ENCODE measurements at regions not wholly inside any gene's neighbourhood (a gene's known extent, or its start where the extent isn't known, plus 50 kb on each side); places are given as distances from the start of the nearest gene placed in this dataset.
A peak's percentile ranks its signal among the peaks of the same experiment; 100 is the strongest.

DNA sequence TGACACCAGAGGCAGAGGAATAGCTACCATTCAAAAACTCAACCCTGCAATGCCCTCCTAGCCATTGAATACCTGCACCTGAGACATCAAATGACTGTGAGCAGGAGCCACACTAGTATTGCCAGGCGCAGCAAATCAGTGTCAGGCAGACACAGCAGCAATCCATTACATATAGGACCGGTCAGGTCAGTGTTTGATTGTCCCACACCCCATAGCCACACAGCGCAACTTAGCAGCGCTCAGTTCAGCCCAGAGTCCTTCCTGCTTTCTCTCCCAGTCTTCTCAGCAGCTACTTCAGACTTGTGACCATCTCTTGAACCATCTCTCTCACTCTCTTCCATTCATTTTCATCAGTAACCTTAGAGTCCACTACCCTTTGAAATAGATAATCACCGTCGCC is 181.6 kb upstream of the GPR12 start:
- no peak for DNase-seq (ENCODE audit: low read depth in 2 of 2)

- peak in 1 of 2 experiments; percentile 12 for DNase-seq (ENCODE audit: low read depth in 2 of 2)
Measured at GRCh38 chr13:26941345-26942174, 181.0 kb upstream of the GPR12 start.

- no peak for DNase-seq (ENCODE audit: low read depth in 2 of 2)
Measured at GRCh38 chr13:26934096-26934495, 173.5 kb upstream of the GPR12 start.

DNA sequence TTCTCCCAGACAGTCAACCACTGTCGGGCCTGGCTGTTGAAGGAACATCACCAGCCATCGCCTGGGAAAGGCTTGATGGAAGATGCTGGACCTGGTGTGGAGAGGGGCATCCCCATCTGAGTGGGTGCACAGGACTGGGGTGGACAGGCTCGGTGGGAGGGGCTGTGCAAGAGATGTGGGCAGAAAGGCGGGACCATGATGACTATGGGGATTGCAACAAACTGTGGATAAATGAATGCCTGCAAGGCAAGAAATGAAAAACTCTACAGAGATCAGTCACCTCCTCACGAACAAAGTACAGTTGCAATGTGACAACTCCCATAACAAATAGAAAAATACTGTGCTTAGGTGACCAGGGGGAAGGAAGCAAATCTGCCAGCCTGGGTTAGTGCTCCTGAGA is 171.9 kb upstream of the GPR12 start:
- no peak for DNase-seq (ENCODE audit: low read depth in 2 of 2)

DNA sequence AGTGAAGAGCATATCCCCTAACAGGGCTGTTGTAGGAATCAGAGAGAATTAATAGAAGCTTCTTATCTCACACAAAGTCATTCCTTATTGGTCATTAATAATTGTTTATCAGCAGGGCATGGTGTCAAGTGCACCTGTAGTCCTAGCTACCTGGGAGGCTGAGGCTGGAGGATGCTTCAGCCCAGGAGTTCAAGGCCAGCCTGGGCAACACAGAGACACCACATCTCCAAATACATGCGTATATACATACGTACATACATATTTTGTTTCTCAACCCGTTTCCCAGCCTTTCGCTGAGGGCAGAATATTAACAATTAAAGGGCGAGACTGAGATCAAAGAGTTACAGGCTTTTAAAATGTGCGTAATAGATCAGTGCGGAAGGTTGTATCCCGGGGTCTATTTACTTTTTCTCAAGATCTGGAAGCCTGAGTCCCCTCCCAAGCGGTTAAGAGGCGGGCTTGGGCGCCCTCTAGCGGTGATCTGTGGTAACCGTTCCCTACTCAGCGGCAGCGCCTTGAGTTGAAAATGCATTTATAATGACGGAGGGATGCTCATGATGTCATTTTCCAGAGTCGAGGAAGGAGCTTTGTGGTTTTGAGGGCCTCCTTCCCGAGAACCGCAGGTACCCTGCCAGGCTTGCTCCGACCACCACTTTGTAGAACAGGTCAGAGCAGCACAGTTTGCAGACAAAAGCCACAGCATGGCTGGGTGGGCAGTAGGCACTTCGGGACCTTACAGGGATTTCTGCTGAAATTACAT is 169.6 kb upstream of the GPR12 start:
- DNase-seq (ENCODE audit: low read depth in 2 of 2) = peak; percentile 23 to 25

GRCh38 chr13:26927511-26927910 is 166.9 kb upstream of the GPR12 start:
- DNase-seq (ENCODE audit: low read depth in 2 of 2) = no peak

- DNase-seq (ENCODE audit: low read depth in 2 of 2) = no peak
Measured at GRCh38 chr13:26926371-26926770, 165.8 kb upstream of the GPR12 start.

DNA sequence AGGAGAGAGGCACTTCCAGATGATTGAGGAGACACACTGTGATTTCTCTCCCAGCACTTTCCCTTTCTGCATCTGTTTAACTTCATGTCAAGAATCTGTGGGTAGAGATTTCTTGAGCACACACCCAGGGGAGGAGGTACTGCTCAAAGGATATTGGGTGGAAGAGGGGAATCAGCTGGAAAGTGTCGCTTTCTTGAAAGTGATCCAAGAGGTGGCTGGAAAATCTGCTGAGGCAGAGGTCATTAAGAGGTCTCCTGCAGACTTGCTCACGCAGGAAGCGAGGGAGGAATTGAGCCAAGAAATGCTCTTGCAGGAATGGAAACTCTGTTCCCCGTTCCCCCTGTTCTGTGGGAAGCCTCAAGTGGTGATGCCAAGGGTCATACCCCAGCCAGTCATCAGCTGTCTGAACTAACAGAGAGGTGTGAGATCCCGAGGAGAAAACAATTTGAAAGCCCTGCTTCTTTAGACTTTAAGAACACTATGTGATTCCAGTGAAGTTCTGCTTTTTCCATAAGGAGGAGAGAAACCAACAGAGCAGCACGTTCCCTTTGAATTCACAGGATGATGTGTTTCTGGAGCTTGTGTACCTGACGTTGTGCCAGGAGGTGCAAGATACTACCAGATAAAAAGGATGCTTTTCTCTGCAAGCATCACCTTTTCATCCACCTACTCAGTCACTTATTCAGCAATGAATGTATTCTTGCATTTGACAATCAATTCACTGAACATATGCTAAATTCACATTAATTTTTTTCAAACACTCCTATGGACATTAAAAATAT is 163.4 kb upstream of the GPR12 start:
- no peak for DNase-seq (ENCODE audit: low read depth in 2 of 2)

DNA sequence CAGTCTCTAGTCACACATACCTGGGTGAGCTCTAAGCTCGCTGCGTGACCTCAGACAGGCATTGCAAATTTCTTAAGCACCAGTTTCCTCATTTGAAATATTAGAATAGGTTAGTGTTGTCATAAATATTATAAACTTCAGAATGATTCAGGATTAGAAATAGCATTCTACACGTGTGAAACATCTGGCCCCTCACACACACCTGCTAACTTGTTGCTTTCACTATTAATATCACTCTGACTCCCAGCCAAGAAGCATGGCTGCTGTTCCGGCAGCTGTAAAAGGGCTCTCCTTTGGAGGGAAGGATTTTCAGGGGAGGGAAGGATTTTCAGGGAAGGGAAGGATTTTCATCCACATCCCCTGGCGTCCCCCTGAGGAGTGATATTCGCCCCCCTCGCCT is 161.3 kb upstream of the GPR12 start:
- DNase-seq (ENCODE audit: low read depth in 2 of 2) = no peak

- DNase-seq (ENCODE audit: low read depth in 2 of 2) = no peak
Measured at GRCh38 chr13:26920614-26921355, 160.2 kb upstream of the GPR12 start.

DNA sequence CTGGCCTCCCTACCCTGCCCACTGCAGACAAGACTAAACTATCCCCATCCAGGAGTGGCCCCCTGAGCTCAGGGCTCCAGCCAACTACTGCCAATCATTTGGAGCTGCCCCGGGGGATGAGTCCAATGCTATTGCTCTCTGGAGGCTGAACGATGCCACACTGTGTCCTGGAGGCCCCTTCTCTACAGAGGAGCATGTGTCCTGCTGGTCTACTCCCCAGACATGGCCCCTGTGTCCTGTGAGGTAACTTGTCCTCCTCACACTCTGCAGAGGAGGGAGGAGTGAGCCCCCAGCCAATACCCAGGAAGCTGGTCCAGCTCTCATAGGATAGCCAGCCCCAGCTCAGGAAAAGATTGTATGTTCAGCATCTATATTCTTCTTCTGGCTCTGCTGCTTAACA is 159.1 kb upstream of the GPR12 start:
- DNase-seq (ENCODE audit: low read depth in 2 of 2) = no peak

- no peak for DNase-seq (ENCODE audit: low read depth in 2 of 2)
Measured at GRCh38 chr13:26919311-26919710, 158.7 kb upstream of the GPR12 start.

GRCh38 chr13:26914624-26915023 is 154.0 kb upstream of the GPR12 start:
- no peak for DNase-seq (ENCODE audit: low read depth in 2 of 2)

GRCh38 chr13:26914148-26914547 is 153.6 kb upstream of the GPR12 start:
- no peak for DNase-seq (ENCODE audit: low read depth in 2 of 2)

DNA sequence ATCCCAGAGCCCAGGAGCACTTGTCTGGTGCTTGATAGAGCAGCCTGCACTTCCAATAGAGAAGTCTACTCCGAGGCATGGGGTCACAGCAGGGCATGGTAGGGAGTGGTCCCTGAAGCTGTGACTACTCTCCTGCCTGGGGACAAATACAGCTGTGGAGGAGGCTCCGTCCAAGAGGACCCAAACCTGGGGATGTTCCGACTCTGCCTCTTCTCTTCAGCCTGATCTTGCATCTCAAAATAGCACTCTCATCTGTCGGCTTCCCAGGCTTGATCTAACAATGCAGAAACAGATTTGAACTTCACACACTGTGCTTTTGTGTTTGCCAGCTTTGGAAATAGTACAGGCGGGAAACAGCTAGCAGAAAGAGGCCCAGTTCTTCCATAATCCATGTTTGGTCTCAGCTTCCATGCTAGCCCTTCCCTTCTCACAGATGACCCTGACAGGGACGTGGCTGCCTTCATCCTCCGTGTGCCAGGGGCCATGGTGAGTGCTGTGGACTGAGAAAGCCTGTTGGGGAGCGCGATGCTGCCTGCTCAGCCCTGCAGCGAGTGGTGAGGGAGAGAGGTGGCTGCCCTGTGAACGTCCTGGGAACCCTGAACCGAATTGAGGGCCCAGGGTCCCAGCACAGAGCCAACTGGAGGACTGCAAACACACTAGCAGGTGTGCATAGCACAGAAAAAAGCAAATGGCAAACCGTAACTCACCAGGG is 150.3 kb upstream of the GPR12 start:
- DNase-seq (ENCODE audit: low read depth in 2 of 2) = no peak

DNA sequence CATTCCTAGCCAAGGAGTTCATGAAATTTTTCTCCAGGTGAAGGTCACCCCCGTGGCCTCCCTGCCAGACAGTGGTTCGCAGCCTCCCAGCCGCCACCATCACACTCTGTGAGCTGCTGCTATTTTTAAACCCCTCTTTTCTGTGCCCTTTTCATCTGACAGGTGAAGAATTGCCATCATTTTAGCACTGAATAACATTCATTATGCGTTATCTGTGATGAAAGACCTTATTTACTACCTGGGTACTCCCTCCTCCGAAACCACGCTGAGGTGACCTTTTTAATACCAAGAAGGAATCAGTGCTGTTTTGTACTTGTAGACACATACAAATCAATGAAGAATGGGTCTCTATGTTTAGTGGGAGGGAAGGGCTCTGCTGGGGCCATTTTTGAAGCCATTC is 148.9 kb upstream of the GPR12 start:
- DNase-seq (ENCODE audit: low read depth in 2 of 2) = no peak

- no peak for DNase-seq (ENCODE audit: low read depth in 2 of 2)
Measured at GRCh38 chr13:26908126-26908525, 147.5 kb upstream of the GPR12 start.

DNA sequence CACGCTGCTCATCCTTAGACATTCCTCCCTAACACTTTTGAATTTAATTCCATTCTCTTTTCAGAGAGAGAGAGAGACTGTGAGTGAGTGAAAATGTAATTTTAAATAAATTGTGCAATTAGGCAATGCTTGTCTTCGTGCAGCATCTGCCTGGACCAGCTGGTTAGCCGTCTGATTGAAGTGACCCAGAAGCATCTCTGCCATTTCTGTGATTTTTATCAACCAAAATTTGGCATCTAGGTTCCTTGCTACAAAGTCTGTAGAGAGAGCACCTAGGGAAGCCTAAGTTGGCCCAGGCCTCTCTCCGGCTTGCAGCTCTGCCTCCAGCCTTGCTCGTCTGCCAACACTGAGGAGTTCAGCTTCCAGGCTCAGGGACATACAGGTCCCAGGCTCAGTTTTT is 138.6 kb upstream of the GPR12 start:
- no peak for DNase-seq (ENCODE audit: low read depth in 2 of 2)

GRCh38 chr13:26897706-26898550 is 137.3 kb upstream of the GPR12 start:
- DNase-seq (ENCODE audit: low read depth in 2 of 2) = no peak
